GM21526 (cell line): ENCODE measurements at regions not wholly inside any gene's neighbourhood (a gene's known extent, or its start where the extent isn't known, plus 50 kb on each side); places are given as distances from the start of the nearest gene placed in this dataset.
"Not testable (repeated sequence)": the region's sequence is repeated elsewhere in the genome, so short reads cannot be mapped to it uniquely, and the experiment has no call there.

Experiments used
- ATAC-seq: cut with Tn5 transposase; IDR thresholded peaks from one replicate; pipeline ENCODE4 v1.9.1; 2021; ENCODE audit warnings: moderate library complexity; ENCODE audit not compliant: unreplicated experiment, low FRiP score

DNA sequence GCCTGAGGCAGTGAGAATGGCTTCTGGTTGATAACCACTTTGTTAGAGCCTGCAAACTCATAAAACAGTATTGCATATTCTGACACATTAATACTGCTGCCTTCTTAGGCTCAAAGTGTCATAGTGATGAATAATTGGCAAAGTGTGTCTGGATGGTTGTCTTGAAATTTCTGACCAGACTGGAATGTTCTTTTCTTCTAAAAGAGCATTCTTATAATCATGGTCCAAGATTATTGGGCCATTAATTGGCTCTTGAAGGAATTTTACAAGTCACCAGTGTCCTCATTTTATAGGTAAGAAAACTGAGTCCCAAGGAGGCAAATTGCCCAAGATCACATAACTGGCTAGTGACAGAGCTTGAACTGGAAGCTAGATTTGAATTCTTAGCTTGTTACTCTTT, 111.7 kb downstream of the PCSK1 start:
- no peak for ATAC-seq

DNA sequence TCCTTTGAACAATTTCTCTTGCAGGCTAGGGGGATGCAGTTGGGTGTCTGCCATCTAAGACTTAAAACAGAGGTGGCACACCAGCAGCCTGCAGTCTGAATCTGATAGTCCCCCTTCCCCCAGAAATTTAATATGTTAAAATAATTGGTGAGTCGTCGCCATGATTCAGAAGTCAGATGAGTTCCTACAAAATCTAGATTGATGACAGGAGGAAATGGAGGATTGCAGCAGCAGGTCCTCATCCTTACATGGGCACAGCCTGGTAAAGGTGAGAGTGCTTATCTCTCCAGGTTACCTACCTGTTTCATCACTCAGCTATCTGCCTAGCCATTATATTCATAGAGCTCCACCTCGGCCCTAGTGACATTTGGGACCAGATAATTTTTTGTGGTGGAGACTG, 112.3 kb downstream of the PCSK1 start:
- ATAC-seq = no peak

DNA sequence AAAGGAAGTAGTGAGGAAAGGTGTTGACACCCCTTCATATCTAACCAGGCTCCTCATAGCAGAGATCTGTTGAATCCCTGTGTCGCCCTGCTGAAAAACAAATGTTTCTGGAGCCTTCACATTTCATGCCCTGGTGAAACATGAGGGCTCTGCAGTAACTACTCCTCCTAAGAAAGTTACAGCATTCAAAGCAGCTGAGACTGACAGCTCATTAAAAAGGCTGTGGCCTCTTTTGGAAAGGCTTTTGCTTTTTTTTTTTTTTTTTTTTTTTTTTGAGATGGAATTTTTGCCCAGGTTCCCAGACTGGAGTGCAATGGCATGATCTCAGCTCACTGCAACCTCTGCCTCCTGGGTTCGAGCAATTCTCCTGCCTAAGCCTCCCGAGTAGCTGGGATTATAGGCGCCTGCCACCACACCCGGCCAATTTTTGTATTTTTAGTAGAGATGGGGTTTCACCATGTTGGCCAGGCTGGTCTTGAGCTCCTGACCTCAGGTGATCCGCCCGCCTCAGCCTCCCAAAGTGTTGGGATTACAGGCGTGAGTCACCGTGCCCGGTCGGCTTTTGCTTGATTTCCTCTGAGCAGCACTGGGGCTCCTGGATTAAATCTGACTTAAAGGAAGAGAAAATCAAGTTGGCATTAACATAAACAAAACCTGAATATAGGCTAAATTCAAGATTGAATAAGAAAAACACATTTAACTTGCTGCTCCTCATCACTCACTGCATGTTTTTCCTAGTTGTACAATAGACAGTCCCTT, 112.9 kb downstream of the PCSK1 start:
- not testable (repeated sequence) for ATAC-seq

DNA sequence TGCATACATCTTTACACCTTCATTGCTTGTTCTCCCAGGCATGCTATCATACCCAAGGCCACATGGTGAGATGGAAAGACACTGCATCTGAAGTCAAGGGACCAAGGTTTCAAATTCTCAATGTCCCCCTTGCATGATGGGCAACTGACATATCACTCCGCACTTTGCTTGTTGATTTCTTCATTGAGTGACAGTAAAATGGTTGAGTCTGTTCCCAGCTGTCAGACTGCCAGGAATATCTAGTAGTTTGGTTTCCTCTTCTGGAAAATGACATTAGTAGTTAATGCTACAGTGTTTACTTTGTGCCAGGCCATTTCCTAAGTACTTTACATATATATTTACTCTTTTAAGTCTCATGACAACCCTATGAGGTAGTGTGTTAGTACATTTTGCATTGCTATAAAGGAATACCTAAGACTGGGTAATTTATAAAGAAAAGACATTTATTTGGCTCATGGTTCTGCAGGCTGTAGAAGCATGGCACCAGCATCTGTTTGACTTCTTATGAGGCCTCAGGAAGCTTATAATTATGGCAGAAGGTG, 114.4 kb downstream of the PCSK1 start:
- ATAC-seq = no peak

DNA sequence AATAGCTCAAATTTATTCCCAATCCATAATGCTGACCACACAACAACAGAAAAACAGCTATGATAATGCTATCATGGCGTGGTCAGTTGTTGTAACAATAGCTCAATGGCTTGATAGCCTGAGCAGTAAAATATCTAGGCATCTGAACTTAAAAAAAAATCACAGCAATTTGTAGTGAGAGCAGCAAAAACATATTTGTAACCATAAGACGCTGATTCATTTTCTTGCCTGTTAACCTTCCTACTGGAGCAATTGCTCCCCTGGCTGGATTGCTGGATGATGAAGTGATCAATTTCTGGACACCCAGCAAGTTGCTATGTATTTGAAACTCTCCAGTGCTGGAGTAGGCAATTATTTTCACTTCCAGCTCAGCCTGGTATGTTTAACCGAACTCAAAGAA, 115.1 kb downstream of the PCSK1 start:
- no peak for ATAC-seq

DNA sequence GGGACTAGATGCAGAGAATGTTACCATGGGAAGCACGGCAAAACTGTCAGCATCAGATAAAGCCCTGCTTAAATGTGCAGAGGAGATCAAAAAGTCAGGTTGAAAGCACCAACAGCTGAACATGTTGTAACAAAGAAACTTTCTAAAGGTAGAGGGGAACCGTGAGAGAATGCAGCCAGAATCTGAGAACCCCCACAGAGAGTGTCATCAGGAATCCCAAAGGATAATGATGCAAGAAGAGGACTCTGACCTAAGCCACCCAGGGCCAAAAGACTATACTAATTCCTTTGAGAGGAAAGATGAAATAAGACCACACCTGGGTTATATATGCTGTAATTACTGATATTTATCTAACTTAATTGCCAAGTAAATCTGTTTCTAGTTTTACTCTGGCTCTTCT, 116.6 kb downstream of the PCSK1 start:
- no peak for ATAC-seq

DNA sequence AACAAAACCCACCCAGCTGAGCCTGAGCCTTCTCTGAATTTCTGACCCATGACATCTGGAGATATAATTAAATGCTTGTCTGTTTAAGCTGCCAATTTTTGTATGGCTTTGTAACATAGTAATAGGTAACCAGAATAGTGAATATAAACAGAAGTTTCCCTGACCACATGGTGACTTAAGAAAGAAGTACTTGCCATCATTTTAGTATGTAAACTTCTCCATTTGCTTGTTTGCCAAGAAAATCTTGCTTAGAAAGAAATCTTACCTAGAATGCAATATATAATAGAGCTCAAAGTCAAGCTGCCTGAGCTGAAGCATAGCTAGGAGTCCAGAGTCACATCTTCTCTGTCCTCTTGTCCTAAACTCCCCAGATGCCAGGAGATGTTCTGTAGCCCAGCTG, 117.0 kb downstream of the PCSK1 start:
- no peak for ATAC-seq

DNA sequence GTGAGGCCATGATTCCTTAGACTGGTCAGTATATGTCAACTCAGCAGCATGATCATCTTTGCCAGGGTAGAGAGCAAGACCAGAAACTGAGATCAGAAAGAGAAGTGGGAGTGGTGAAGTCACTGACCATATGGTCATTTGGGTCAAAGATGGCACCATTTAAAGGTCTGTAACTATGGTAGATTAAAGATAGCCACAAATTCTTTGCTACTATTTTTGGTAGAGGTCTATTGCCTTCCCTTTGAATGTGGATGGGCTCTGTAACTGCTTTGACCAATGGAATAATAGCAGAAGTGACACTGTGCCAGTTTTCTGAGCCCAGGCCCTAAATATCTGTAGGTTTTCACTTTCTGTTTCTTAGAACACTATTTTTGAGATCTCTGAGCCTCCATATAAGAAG, 117.6 kb downstream of the PCSK1 start:
- peak; percentile 69 for ATAC-seq

DNA sequence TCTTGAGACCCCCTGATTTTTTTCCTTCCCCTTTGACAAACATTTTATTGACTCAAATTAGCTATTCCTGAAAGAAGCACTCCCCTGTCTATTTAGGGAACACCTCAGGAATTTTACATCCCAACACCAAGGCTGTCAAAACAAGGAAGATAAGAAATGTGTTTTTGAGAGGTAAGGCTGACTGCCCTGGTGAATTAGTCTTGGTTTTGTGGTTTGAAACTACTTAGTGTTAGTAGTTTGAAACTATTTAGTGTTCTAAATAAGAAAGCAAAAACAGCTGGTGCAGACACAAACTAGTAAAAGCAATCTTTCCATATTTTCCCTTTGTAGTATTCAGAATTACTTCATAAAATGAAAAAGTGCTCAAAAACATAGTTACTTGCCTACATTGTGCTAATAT, 120.7 kb downstream of the PCSK1 start:
- no peak for ATAC-seq

DNA sequence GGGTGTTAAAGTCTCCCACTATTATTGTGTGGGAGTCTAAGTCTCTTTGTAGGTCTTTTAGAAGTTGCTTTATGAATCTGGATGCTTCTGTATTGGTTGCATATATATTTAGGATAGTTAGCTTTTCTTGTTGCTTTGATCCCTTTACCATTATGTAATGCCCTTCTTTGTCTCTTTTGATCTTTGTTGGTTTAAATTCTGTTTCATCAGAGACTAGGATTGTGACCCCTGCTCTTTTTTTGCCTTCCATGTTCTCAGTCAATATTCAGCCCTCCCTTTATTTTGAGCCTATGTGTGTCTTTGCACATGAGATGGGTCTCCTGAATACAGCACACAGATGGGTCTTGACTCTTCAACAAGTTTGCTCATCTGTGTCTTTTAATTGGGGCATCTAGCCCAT, 126.0 kb downstream of the PCSK1 start:
- not testable (repeated sequence) for ATAC-seq

DNA sequence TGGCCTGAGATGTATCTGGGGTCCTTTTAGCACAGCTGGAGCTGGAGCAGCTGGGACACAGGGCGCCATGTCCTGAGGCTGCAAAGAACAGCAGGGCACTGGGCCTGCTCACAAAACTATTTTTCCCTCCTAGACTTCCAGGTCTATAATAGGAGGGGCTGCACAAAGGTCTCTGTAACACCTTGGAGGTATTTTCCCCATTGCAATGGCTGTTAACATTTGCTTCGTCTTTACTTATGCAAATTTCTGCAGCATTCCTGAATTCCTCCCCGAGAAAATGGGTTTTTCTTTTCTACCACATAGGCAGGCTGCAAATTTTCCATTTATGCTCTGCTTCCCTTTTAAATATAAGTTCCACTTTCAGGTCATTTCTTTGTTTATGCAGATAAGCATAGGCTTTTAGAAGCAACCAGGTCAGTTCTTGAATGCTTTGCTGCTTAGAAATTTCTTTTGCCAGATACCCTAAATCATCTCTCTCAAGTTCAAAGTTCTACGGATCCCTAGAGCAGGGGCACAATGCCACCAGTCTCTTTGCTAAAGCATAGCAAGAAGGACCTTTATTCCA, 130.8 kb downstream of the PCSK1 start:
- ATAC-seq = no peak

DNA sequence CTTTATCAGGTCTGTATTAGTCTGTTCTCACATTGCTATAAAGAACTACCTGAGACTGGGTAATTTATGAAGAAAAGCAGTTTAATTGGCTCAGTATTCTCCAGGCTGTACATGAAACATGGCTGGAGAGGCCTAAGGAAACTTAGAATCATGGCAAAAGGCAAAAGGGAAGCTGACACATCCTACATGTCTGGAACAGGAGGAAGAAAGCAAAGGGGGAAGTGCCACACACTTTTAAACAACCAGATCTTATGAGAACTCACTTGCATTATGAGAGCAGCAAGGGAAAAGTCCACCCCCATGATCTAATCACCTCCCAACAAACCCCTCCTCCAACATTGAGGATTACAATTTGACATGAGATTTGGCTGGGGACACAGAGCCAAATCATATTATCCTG, 132.1 kb downstream of the PCSK1 start:
- no peak for ATAC-seq

DNA sequence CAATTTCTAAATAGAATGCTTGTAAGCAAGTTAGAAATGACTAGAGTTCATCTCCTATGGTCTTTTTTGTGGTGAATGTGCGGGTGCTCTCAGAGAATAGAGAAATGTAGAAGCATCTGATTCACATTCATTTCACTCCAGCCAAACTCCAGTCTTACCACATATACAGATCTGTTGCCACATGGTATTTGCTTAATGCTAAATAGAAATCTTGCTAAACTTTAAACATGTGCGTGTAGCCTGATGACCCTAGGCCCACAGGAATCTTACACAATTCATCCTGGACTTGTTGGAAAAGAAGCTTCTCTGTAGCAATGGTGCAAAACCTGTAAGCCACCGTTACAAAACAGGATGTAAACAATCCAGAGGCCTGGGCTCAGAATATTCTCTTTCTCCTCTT, 135.2 kb downstream of the PCSK1 start:
- ATAC-seq = no peak

DNA sequence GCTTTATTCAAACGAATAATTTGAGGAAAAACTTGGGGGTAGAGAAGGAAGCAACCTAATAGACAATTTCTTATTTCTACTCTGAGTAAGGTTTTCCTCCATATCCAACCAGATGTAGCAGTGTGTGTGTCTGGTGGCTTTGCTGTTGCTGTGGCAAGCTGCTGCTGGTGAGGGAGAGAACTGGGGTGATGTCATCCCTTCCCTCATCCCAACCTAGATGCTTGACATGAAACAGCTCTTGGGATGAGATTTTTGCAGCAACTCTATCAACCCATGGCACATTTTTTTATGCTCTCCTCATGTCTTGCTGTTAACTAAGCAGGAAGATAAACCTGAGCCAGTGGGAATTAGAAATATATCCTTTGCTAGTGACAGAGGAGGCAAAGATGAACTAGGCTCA, 135.8 kb downstream of the PCSK1 start:
- no peak for ATAC-seq

DNA sequence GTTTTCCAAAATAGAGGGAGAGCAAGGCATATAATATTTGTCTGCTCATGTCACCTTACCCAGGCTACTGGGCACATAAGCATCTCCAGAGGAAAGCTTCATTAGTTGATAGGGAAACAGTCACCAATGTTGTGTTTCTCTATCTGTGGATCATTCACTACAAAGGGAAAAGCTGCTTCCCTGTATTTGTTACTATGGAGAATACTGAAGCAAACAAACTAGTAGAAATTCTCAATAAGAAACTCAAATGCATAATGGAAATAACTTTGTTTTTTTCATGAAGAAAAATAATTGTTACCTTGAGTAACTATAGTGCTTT, 138.2 kb downstream of the PCSK1 start:
- ATAC-seq = no peak

DNA sequence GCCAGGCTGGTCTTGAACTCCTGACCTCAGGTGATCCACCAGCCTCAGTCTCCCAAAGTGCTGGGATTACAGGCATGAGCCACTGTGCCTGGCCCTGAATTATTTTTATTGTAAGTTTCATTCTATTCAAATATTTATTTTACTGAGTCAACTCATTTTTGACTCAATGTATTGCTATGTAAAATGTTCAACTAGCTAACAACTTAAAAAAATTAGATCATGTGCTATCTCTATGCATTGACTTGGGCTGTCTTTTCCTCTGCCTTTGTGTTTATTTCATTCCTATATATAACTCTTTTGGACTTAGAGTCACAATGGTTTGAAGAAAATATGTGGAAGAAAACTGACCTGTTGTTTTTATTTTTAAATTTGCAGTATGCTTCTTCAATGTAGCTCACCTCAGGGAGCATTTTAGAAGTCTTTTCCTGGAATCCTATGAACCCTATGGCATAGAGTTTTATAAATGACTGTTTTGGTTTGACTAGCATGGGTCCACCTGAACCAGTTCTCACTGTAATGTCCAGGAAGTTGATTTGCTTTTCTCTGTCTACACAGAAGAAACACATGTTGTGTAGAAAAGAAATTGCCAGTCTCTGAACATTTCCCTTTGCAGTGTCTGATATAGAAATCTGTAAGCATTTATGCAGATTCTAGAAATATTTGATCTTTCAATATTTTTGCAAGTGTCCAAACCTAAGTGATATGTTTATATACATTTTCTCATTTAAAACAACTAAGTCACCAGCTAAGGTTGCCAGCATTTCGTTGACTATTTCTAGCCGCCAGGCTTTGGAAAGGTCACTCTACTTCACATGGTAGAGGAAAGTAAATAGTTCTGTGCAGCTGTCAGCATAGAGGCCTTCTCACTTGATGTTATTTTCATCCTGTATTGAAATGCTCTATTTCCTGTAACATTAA, 138.8 kb downstream of the PCSK1 start:
- no peak for ATAC-seq

DNA sequence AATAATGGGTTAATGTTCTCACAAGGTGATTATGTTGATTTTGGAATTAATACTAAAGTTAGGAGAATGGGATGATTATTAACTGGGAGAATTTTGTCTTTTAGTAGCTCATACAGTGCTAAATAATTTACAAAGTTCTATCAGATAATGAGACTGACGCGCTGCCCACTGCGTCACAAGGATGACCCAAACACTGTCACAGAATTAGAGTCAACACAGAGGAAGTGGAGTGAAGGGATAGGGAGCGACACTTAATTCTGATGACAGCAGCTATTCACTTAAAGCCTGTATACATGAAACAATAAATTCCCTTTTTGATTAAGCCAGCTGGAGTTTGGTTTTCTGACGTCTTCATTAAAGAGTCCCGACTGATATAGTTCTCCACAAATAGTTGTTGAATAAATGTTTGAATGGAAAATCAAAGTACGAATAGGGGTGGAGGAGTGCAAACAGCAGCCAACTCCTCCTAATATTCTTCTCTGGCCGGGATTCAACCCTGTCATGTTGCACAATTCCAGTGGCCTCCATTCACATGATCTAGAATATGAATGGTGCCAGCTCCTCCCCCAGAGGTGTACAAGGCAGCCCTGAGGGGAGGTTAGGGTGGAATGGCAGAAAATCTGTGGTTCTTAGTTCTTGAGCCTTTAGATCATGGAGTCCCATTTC, 140.3 kb downstream of the PCSK1 start:
- no peak for ATAC-seq

DNA sequence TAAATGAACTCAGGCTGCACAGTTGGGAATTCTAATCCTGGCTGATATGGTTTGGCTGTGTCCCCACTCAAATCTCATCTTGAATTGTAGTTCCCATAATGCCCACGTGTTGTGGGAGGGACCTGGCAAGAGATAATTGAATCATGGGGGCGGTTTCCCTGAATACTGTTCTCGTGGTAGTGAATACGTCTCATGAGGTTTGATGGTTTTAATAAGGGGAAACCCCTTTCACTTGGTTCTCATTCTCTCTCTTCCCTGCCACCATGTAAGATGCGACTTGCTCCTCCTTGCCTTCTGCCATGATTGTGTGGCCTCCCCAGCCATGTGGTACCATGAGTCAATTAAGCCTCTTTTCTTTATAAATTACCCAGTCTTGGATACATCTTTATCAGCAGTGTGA, 143.8 kb downstream of the PCSK1 start:
- ATAC-seq = not testable (repeated sequence)

DNA sequence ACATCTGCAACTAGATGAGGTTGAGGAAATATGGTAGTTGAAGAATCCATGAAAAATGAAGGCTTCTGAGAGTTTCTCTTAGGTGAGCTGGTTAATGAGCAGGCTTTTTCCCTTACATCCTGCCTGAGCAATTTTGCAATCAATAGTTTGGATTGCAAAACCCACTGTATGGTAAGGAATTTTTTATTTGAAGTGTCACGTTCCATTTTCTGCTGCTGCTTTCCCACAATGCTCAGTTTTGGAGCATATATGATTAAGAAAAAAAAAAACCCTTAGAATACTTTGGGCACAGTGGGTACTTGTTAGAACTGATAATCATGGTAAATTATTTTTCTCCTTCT, 144.2 kb downstream of the PCSK1 start:
- ATAC-seq = no peak

DNA sequence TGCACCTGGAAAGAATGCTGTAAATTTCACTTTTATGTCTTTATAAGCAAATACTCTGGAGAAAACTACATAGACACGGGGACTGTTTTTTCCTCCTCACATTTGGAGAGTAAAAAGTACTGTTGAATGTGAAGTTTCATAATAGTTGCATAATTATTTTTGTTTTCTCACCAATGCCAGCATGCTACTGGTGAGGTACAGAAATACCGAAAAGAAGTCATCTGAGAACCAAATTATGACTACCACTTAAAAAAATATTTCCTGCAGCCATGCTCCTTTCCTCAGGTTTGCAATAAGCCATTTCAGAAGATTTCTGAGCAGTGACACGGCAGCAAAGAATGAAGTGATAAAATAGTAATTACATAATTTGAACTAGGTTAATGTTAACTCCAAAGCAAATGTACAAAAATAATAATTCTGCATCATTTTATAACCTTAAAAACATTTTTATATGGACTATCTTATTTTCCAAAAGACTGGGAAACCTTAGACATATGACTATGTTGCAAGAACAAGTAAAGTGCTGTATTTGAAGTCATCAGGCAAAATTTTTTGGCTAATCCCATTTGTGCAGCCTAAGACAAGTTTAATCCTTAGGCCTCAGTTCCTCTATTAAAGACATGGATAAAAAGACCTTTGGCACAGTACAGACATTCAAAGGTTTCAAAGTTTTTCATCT, 144.7 kb downstream of the PCSK1 start:
- ATAC-seq = no peak
